Glutamatergic neuron (in vitro differentiated cells): ENCODE measurements at regions not wholly inside any gene's neighbourhood (a gene's known extent, or its start where the extent isn't known, plus 50 kb on each side); places are given as distances from the start of the nearest gene placed in this dataset.

Experiments
- DNase-seq: peaks from one replicate; pipeline ENCODE4 v3.0.0; 2022
- H3K27ac Mint-ChIP-seq: one replicate; pipeline ENCODE4 v1.8.0; 2020; ENCODE audit warnings: mild to moderate bottlenecking, mixed read lengths, inconsistent platforms; ENCODE audit not compliant: unreplicated experiment
- H3K27me3 Mint-ChIP-seq: one replicate; pipeline ENCODE4 v1.8.0; 2020; ENCODE audit warnings: mild to moderate bottlenecking, moderate library complexity, mixed read lengths, inconsistent platforms; ENCODE audit not compliant: unreplicated experiment
- H3K36me3 Mint-ChIP-seq: one replicate; pipeline ENCODE4 v1.8.0; 2020; ENCODE audit warnings: mild to moderate bottlenecking, mixed read lengths, inconsistent platforms; ENCODE audit not compliant: unreplicated experiment
- H3K4me1 Mint-ChIP-seq: one replicate; pipeline ENCODE4 v1.8.0; 2020; ENCODE audit warnings: mild to moderate bottlenecking, low read depth, mixed read lengths, inconsistent platforms; ENCODE audit not compliant: unreplicated experiment
- H3K4me3 Mint-ChIP-seq: one replicate; pipeline ENCODE4 v1.8.0; 2020; ENCODE audit warnings: mild to moderate bottlenecking, mixed read lengths, inconsistent platforms; ENCODE audit not compliant: unreplicated experiment
- H3K9me3 Mint-ChIP-seq: one replicate; pipeline ENCODE4 v1.8.0; 2020; ENCODE audit warnings: mild to moderate bottlenecking, moderate library complexity, mixed read lengths, inconsistent platforms; ENCODE audit not compliant: unreplicated experiment
- CTCF ChIP-seq: fragments of 200-600 bp; sonication (generic); IDR thresholded peaks from one replicate; pipeline ENCODE4 v1.5.0; 2021; ENCODE audit not compliant: partially characterized antibody, unreplicated experiment

DNA sequence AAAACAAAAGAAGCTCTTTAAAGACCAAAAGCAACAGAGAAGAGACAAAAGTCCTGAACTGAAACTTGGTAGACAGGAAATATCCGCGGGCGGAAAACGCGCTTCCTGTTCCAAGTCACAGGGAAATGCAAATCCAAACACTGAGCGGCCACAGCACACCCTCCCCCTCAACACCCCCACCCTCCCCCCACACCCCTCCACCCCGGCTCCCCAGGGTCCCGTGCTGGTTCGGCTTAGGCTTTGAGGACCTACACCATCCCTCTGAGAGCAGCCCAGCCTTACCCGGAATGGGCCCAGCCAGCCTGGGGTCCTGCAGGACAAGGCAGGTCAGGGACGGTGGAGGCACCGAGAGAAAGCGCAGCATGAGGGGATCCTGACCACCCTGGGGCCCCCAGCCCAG lies 160.4 kb downstream of the BRD1 start:
- Mint-ChIP-seq H3K27me3 (peaks cover 10% of the 10 kb centered on the region), H3K4me3 (no peak overlapping the region)

DNA sequence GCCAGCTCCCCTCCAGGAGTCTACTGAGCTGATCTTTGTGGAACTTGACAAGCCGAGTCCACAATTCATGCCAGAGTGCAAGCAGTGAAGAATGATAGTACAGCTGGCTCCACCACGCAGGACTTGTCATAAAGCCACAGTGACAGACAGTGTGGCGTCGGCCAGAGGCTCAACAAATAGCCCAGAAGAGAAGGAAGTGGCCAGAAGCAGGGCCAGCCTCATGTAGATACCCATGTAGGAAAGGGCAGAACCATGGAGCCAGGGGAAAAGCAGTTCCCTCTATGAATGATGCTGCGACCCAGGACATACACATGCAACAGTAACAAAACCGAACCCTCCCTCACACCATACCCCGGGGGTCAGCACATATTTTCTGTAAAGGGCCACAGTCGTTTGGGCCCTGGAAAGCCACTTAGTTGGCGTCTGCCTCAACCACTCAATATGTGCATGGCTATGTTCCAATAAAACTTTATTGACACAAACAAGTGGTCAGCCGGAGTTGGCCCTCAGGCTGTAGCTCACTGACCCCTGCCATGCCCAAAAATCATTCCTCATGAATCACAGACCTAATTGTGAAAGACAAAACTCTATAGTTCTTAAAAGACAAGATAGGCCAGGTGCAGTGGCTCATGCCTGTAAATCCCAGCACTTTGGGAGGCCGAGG lies 161.4 kb downstream of the BRD1 start:
- peaks cover 6% of the 10 kb centered on the region for H3K27me3 Mint-ChIP-seq
- H3K36me3 Mint-ChIP-seq = peaks cover 8% of the 10 kb centered on the region
- H3K4me3 Mint-ChIP-seq = no peak overlapping the region
- H3K4me1 Mint-ChIP-seq = no peaks in the 10 kb centered on the region
- no peak overlapping the region for H3K27ac Mint-ChIP-seq
- peaks cover 29% of the 10 kb centered on the region for H3K9me3 Mint-ChIP-seq
- TF ChIP-seq CTCF = no peak
- DNase-seq = no peak

More for the DNA sequence above, 160.4 kb downstream of the BRD1 start:
- TF ChIP-seq CTCF = no peak
- DNase-seq = no peak
- H3K36me3 Mint-ChIP-seq = peaks cover 15% of the 10 kb centered on the region
- H3K27ac Mint-ChIP-seq = no peak overlapping the region
- no peaks in the 10 kb centered on the region for H3K4me1 Mint-ChIP-seq
- peaks cover 36% of the 10 kb centered on the region for H3K9me3 Mint-ChIP-seq

DNA sequence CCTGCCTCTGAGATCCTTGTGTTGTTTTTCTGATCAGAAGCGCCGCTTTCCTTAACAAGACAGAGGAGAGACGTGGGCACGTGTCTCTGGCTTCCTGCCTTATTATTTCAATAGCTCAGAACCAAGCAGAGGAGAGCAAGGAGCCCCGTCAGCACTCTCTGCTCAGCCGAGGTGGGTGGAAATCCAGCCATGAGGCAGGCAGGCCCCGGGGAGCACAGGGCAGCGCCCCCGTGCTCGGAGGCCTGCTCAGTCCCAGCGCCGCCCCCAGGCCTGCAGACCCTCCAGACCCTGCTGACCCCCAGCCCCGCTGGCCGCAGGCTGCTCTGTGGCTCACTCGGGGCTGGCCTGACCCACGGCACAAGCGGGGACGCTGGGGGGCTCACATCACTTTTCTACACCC lies 162.8 kb downstream of the BRD1 start:
- no peak overlapping the region for H3K4me3 Mint-ChIP-seq
- H3K9me3 Mint-ChIP-seq = peaks cover 32% of the 10 kb centered on the region
- DNase-seq = no peak
- no peak overlapping the region for H3K27ac Mint-ChIP-seq
- TF ChIP-seq CTCF = no peak
- peaks cover 4% of the 10 kb centered on the region for H3K27me3 Mint-ChIP-seq
- H3K36me3 Mint-ChIP-seq = peaks cover 4% of the 10 kb centered on the region
- no peaks in the 10 kb centered on the region for H3K4me1 Mint-ChIP-seq

- Mint-ChIP-seq H3K4me3 (no peak overlapping the region), H3K27ac (no peak overlapping the region), H3K36me3 (peaks cover 4% of the 10 kb centered on the region), H3K27me3 (peaks cover 4% of the 10 kb centered on the region), H3K4me1 (no peaks in the 10 kb centered on the region), H3K9me3 (peaks cover 30% of the 10 kb centered on the region)
- TF ChIP-seq CTCF = no peak
- no peak for DNase-seq
Observed at GRCh38 chr22:49664371-49664881, 163.2 kb downstream of the BRD1 start.

- peaks cover 5% of the 10 kb centered on the region for H3K27me3 Mint-ChIP-seq
- no peak for TF ChIP-seq CTCF
- H3K4me3 Mint-ChIP-seq = no peak overlapping the region
- peaks cover 4% of the 10 kb centered on the region for H3K36me3 Mint-ChIP-seq
- no peak for DNase-seq
- no peak overlapping the region for H3K27ac Mint-ChIP-seq
- H3K9me3 Mint-ChIP-seq = peaks cover 30% of the 10 kb centered on the region
- H3K4me1 Mint-ChIP-seq = no peaks in the 10 kb centered on the region
Observed at GRCh38 chr22:49663823-49664222, 163.8 kb downstream of the BRD1 start.
